Neural progenitor cell (in vitro differentiated cells): ENCODE measurements at regions not wholly inside any gene's neighbourhood (a gene's known extent, or its start where the extent isn't known, plus 50 kb on each side); places are given as distances from the start of the nearest gene placed in this dataset.

Source experiments
- EZH2phosphoT487 ChIP-seq: fragments of 200-600 bp; sonication (generic); IDR thresholded peaks from 2 replicates; pipeline ENCODE4 v1.6.1; 2017; ENCODE audit warnings: antibody characterized with exemption
- TF ChIP-seq, protein P1 (sequence below): fragments of 200-600 bp; sonication (generic); IDR thresholded peaks from 2 replicates; pipeline ENCODE4 v1.5.1; 2017; ENCODE audit warnings: antibody characterized with exemption, mild to moderate bottlenecking

DNA sequence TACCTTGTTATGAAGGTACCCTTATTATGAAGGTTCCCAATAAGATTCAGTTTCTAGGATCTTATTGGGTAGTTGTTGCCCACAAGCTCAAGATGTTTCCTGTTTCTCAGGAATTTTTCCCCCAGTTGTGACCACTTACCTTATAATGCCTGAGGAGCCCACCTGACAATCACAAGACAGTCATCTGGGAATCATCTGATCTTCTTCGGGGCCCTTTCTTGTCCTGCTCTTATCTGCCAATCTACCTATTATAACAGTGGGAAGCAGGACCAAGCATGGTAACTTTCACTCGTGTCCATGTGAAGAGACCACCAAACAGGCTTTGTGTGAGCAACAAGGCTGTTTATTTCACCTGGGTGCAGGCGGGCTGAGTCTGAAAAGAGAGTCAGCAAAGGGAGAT is 825.5 kb downstream of the BCL11B start:
- TF ChIP-seq, protein P1, sequence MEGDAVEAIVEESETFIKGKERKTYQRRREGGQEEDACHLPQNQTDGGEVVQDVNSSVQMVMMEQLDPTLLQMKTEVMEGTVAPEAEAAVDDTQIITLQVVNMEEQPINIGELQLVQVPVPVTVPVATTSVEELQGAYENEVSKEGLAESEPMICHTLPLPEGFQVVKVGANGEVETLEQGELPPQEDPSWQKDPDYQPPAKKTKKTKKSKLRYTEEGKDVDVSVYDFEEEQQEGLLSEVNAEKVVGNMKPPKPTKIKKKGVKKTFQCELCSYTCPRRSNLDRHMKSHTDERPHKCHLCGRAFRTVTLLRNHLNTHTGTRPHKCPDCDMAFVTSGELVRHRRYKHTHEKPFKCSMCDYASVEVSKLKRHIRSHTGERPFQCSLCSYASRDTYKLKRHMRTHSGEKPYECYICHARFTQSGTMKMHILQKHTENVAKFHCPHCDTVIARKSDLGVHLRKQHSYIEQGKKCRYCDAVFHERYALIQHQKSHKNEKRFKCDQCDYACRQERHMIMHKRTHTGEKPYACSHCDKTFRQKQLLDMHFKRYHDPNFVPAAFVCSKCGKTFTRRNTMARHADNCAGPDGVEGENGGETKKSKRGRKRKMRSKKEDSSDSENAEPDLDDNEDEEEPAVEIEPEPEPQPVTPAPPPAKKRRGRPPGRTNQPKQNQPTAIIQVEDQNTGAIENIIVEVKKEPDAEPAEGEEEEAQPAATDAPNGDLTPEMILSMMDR = no peak
- no peak for TF ChIP-seq EZH2phosphoT487
